Adrenal gland (tissue), 5 donors: ENCODE measurements at regions not wholly inside any gene's neighbourhood (a gene's known extent, or its start where the extent isn't known, plus 50 kb on each side); places are given as distances from the start of the nearest gene placed in this dataset.

Experiments used
- POLR2A ChIP-seq, 2 donors: fragments of 450-650 bp; IDR thresholded peaks; one replicate each; pipeline ENCODE4 v1.6.1; 2017; ENCODE audit warnings: antibody characterized with exemption in 2 of 2, mild to moderate bottlenecking in 2 of 2, moderate library complexity in 1 of 2
- TF ChIP-seq, protein P1 (sequence below), 6 experiments: fragments of 450-650 bp in 4 of 6; fragments of 200-600 bp in 2 of 6; sonication (generic) in 1 of 6; IDR thresholded peaks; 1 replicate in 5 of 6; 2 replicates in 1 of 6; pipeline versions ENCODE4 v1.5.1 to v1.8.0; 2016 to 2021; ENCODE audit warnings: antibody characterized with exemption in 6 of 6, mild to moderate bottlenecking in 2 of 6, moderate library complexity in 1 of 6
- donor health status: DM: no; HTN: no; CAD: no.

DNA sequence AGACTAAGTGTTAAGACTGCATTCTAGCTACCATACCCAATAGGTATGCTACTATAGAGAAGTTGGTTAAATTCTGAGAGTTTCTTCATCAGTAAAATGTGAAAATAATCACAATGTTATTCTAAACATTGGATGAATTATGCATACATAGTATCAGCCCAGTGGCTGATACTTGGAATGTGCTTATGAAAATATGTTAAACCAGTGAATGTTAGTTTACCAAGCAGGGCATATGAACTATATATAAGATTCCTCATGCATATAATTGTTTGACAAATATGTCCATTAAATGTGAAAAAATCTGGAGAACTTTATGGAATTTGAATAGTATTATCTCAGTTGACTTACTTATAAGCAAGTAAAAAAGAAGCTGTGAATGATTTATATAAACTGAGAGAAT lies 296.1 kb downstream of the IL15 start:
- TF ChIP-seq, protein P1, sequence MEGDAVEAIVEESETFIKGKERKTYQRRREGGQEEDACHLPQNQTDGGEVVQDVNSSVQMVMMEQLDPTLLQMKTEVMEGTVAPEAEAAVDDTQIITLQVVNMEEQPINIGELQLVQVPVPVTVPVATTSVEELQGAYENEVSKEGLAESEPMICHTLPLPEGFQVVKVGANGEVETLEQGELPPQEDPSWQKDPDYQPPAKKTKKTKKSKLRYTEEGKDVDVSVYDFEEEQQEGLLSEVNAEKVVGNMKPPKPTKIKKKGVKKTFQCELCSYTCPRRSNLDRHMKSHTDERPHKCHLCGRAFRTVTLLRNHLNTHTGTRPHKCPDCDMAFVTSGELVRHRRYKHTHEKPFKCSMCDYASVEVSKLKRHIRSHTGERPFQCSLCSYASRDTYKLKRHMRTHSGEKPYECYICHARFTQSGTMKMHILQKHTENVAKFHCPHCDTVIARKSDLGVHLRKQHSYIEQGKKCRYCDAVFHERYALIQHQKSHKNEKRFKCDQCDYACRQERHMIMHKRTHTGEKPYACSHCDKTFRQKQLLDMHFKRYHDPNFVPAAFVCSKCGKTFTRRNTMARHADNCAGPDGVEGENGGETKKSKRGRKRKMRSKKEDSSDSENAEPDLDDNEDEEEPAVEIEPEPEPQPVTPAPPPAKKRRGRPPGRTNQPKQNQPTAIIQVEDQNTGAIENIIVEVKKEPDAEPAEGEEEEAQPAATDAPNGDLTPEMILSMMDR (IDR thresholded peaks at IDR 0.05), result no peak
- TF ChIP-seq POLR2A (IDR thresholded peaks at IDR 0.05), result no peak
